Stimulated activated CD4-positive, alpha-beta T cell treated with anti-CD3 and anti-CD28 coated beads, Interleukin-1b, Interleukin-23, amount 100 ng/mL, for 48 hours (primary cell): ENCODE measurements at regions not wholly inside any gene's neighbourhood (a gene's known extent, or its start where the extent isn't known, plus 50 kb on each side); places are given as distances from the start of the nearest gene placed in this dataset.

Experiments
- DNase-seq: peaks from one replicate; pipeline ENCODE4 v3.0.0-alpha.2; 2020

- no peak for DNase-seq
These were observed 556.0 kb upstream of the MEX3C start for GRCh38 chr18:51753365-51754057.

GRCh38 chr18:51754566-51754965 lies 557.1 kb upstream of the MEX3C start:
- DNase-seq, result no peak

- no peak for DNase-seq
These were observed 559.9 kb upstream of the MEX3C start for GRCh38 chr18:51757255-51757924.

GRCh38 chr18:51762373-51762772 lies 564.9 kb upstream of the MEX3C start:
- DNase-seq, result no peak

- DNase-seq, result no peak
These were observed 568.3 kb upstream of the MEX3C start for GRCh38 chr18:51765606-51766360.

GRCh38 chr18:51767293-51767692 lies 569.8 kb upstream of the MEX3C start:
- DNase-seq, result no peak

- DNase-seq, result no peak
These were observed 561.9 kb upstream of the DCC start for GRCh38 chr18:51778115-51778514.

GRCh38 chr18:51789871-51790270 lies 550.1 kb upstream of the DCC start:
- DNase-seq, result no peak

GRCh38 chr18:51801514-51801913 lies 538.5 kb upstream of the DCC start:
- DNase-seq, result no peak

- DNase-seq, result no peak
These were observed 537.2 kb upstream of the DCC start for GRCh38 chr18:51802569-51803428.

- no peak for DNase-seq
These were observed 532.7 kb upstream of the DCC start for GRCh38 chr18:51807336-51807735.

- no peak for DNase-seq
These were observed 528.1 kb upstream of the DCC start for GRCh38 chr18:51811883-51812282.

- no peak for DNase-seq
These were observed 526.3 kb upstream of the DCC start for GRCh38 chr18:51813740-51814139.

- no peak for DNase-seq
These were observed 518.4 kb upstream of the DCC start for GRCh38 chr18:51821610-51822009.

GRCh38 chr18:51824746-51825145 lies 515.3 kb upstream of the DCC start:
- no peak for DNase-seq

- DNase-seq, result no peak
These were observed 506.1 kb upstream of the DCC start for GRCh38 chr18:51833850-51834249.

GRCh38 chr18:51848702-51849101 lies 491.3 kb upstream of the DCC start:
- DNase-seq, result no peak

- no peak for DNase-seq
These were observed 487.3 kb upstream of the DCC start for GRCh38 chr18:51852681-51853080.

- DNase-seq, result no peak
These were observed 482.0 kb upstream of the DCC start for GRCh38 chr18:51857989-51858388.

- no peak for DNase-seq
These were observed 479.0 kb upstream of the DCC start for GRCh38 chr18:51861046-51861445.

- no peak for DNase-seq
These were observed 477.8 kb upstream of the DCC start for GRCh38 chr18:51862051-51862715.

GRCh38 chr18:51864219-51864965 lies 475.6 kb upstream of the DCC start:
- no peak for DNase-seq
